KOPT-K1 (cell line): ENCODE measurements at regions not wholly inside any gene's neighbourhood (a gene's known extent, or its start where the extent isn't known, plus 50 kb on each side); places are given as distances from the start of the nearest gene placed in this dataset.
"Not testable (repeated sequence)": the region's sequence is repeated elsewhere in the genome, so short reads cannot be mapped to it uniquely, and the experiment has no call there.

Source experiments
- H3K27ac ChIP-seq: fragments of 200-600 bp; sonication (generic); 2 replicates; pipeline ENCODE4 v1.5.1; 2016; ENCODE audit warnings: antibody characterized with exemption, mild to moderate bottlenecking, low read depth, low read length; ENCODE audit not compliant: poor library complexity, severe bottlenecking
- H3K36me3 ChIP-seq: fragments of 200-600 bp; sonication (generic); 2 replicates; pipeline ENCODE4 v1.5.1; 2017; ENCODE audit warnings: antibody characterized with exemption, mild to moderate bottlenecking, low read length, moderate library complexity; ENCODE audit not compliant: insufficient read depth
- H3K9me3 ChIP-seq: fragments of 200-600 bp; sonication (generic); 2 replicates; pipeline ENCODE4 v1.5.1; 2017; ENCODE audit warnings: antibody characterized with exemption, low read length, mild to moderate bottlenecking; ENCODE audit not compliant: insufficient read depth, poor library complexity, severe bottlenecking

DNA sequence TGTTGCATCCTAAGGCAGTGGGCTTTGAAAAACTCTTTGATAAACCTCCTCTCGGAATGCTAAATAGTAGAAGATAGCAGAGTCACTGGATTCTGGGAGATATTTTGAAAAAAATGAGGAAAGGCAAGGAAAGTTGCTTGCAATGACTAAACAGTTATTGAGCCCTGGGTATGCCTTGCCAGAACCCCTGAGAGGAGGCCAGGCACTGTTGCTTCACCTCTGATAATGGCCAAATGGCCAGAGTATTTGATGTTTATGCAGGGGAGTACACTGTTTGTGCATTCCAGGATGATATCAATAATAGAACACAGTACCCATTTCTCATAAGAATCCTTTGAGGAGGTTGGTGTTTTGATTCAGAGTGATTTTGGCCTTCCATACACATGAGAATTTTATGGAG is 935.1 kb upstream of the WWC1 start:
- Histone ChIP-seq H3K9me3 (no peaks in the 10 kb centered on the region), H3K36me3 (no peaks in the 10 kb centered on the region), H3K27ac (no peak overlapping the region)

GRCh38 chr5:167358868-167359492 is 932.5 kb upstream of the WWC1 start:
- no peak overlapping the region for H3K27ac ChIP-seq
- no peaks in the 10 kb centered on the region for H3K36me3 ChIP-seq
- H3K9me3 ChIP-seq, result no peaks in the 10 kb centered on the region

GRCh38 chr5:167361795-167362194 is 929.6 kb upstream of the WWC1 start:
- Histone ChIP-seq H3K9me3 (no peaks in the 10 kb centered on the region), H3K27ac (no peak overlapping the region), H3K36me3 (no peaks in the 10 kb centered on the region)

- H3K36me3 ChIP-seq, result no peaks in the 10 kb centered on the region
- H3K27ac ChIP-seq, result no peak overlapping the region
- H3K9me3 ChIP-seq, result no peaks in the 10 kb centered on the region
Observed at GRCh38 chr5:167363065-167363464, 928.4 kb upstream of the WWC1 start.

DNA sequence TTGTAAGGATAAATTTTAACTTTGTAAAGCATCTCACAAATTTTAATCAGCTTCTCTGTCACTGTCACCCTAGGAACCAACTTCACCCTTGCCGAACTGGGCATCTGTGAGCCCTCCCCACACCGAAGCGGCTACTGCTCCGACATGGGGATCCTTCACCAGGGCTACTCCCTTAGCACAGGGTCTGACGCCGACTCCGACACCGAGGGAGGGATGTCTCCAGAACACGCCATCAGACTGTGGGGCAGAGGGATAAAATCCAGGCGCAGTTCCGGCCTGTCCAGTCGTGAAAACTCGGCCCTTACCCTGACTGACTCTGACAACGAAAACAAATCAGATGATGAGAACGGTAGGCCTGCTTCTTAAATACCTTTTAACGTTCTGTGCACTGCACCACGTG is 916.3 kb upstream of the WWC1 start:
- no peaks in the 10 kb centered on the region for H3K9me3 ChIP-seq
- no peaks in the 10 kb centered on the region for H3K36me3 ChIP-seq
- no peak overlapping the region for H3K27ac ChIP-seq

DNA sequence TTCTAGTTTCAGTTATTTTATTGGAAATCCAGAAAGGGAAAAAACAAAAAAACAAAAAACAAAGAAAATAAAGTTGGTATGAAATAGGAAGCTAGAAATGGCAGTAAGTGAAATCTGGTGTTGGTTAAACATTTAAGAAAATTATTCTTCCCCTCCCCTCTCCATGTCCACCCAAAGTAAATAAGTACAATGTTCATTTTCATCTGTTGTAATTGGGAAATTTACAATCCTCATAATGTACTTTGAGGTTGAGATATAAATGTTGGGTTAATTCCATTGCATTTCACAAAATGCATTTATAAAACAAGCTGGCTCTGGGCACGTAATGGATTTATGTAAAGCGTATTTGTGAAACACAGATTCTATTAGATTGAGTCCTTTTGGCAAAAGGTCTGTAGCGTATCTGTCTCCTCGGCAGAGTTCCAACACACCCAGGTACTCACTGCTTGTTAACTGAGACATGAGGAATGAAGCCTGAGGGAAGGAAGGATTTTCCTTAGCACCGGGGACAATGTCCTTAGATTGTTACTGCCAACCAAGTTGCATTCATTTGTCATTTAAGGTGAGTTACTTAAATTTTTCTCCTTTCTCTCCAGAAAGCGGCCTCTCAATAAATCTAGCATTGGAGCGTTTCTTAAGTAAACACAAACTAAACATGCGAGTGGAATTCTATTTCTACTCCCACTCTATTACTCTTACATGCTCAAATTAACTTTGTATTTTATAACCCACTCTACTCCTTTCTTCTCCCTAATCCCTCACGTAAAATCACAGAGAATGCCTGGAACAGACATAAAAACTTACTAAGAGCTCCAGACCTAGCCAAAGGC is 912.3 kb upstream of the WWC1 start:
- H3K27ac ChIP-seq, result no peak overlapping the region
- H3K36me3 ChIP-seq, result no peaks in the 10 kb centered on the region
- no peaks in the 10 kb centered on the region for H3K9me3 ChIP-seq

GRCh38 chr5:167381457-167381856 is 910.0 kb upstream of the WWC1 start:
- H3K36me3 ChIP-seq, result no peaks in the 10 kb centered on the region
- H3K27ac ChIP-seq, result no peak overlapping the region
- H3K9me3 ChIP-seq, result no peaks in the 10 kb centered on the region

GRCh38 chr5:167389537-167389936 is 901.9 kb upstream of the WWC1 start:
- no peaks in the 10 kb centered on the region for H3K36me3 ChIP-seq
- H3K9me3 ChIP-seq, result no peaks in the 10 kb centered on the region
- no peak overlapping the region for H3K27ac ChIP-seq

GRCh38 chr5:167391286-167391685 is 900.2 kb upstream of the WWC1 start:
- H3K36me3 ChIP-seq, H3K27ac ChIP-seq, H3K9me3 ChIP-seq: not testable (repeated sequence)

- H3K27ac ChIP-seq, result no peak overlapping the region
- H3K9me3 ChIP-seq, result no peaks in the 10 kb centered on the region
- H3K36me3 ChIP-seq, result no peaks in the 10 kb centered on the region
Observed at GRCh38 chr5:167392240-167392639, 899.2 kb upstream of the WWC1 start.

- H3K9me3 ChIP-seq, result no peaks in the 10 kb centered on the region
- H3K36me3 ChIP-seq, result no peaks in the 10 kb centered on the region
- no peak overlapping the region for H3K27ac ChIP-seq
Observed at GRCh38 chr5:167393358-167393757, 898.1 kb upstream of the WWC1 start.

GRCh38 chr5:167402671-167403070 is 888.8 kb upstream of the WWC1 start:
- no peaks in the 10 kb centered on the region for H3K9me3 ChIP-seq
- H3K27ac ChIP-seq, result no peak overlapping the region
- no peaks in the 10 kb centered on the region for H3K36me3 ChIP-seq

GRCh38 chr5:167406513-167406912 is 884.9 kb upstream of the WWC1 start:
- Histone ChIP-seq H3K36me3 (no peaks in the 10 kb centered on the region), H3K27ac (no peak overlapping the region), H3K9me3 (no peaks in the 10 kb centered on the region)

DNA sequence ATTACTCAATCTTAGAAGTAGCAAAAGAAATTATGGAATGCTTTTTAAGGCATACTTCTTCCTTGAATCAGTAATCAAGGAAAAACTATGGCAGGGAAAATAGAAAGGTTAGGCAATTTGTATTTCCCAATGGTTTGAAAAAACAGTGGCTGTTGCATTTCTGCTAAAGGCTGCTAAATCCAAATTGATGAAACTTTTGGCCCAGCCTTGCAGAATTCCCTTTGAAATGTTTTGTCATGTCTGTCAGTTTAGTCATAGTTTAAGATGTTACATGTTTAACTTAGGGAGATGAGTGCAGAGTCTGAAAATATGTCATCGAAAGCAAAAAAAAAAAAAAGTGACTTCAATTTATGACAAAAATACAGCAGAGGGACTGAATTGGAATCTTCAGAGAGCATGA is 878.9 kb upstream of the WWC1 start:
- H3K27ac ChIP-seq, result no peak overlapping the region

DNA sequence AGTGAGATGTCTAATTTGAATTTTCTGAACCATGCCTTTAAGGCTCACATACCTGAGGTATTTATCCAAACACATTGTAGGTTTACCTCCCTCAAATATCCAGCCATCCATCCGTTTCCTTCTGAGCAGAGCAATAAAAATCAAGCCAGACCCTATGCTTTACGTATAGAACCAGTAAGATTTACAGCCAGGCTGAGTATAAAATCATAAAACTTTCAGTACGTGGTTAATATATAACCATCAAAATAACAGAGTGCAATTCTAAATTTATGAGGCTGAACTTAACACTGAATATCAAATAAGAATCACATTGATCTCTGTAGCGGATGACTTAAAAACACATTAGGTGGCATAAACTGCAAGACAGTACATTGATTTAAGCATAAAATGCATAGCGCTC is 877.9 kb upstream of the WWC1 start:
- no peaks in the 10 kb centered on the region for H3K9me3 ChIP-seq
- H3K27ac ChIP-seq, result no peak overlapping the region
- H3K36me3 ChIP-seq, result no peaks in the 10 kb centered on the region

More for the DNA sequence above, 878.9 kb upstream of the WWC1 start:
- no peaks in the 10 kb centered on the region for H3K36me3 ChIP-seq
- no peaks in the 10 kb centered on the region for H3K9me3 ChIP-seq

- Histone ChIP-seq H3K9me3 (no peaks in the 10 kb centered on the region), H3K27ac (no peak overlapping the region), H3K36me3 (no peaks in the 10 kb centered on the region)
Observed at GRCh38 chr5:167414611-167415010, 876.8 kb upstream of the WWC1 start.
